OCI-LY7 (cell line): ENCODE measurements at regions not wholly inside any gene's neighbourhood (a gene's known extent, or its start where the extent isn't known, plus 50 kb on each side); places are given as distances from the start of the nearest gene placed in this dataset.

Experiments
- CTCF ChIP-seq: fragments of 200-600 bp; sonication (generic); conservative IDR thresholded peaks from 2 replicates; pipeline ENCODE4 v1.5.1; 2014; ENCODE audit warnings: mild to moderate bottlenecking, antibody characterized with exemption, low read length, moderate library complexity, mixed read lengths
- EZH2phosphoT487 ChIP-seq: fragments of 200-600 bp; sonication (generic); IDR thresholded peaks from 2 replicates; pipeline ENCODE4 v1.6.1; 2018; ENCODE audit warnings: low read depth, borderline replicate concordance, mild to moderate bottlenecking, mixed run types, antibody characterized with exemption, low read length, moderate library complexity, mixed read lengths

- TF ChIP-seq CTCF (no peak), EZH2phosphoT487 (no peak)
Measured at GRCh38 chr2:180472133-180472532, 465.0 kb upstream of the CWC22 start.
